Spleen (tissue), 7 donors: ENCODE measurements at regions not wholly inside any gene's neighbourhood (a gene's known extent, or its start where the extent isn't known, plus 50 kb on each side); places are given as distances from the start of the nearest gene placed in this dataset.

Experiments
- CTCF ChIP-seq, 11 experiments: fragments of 200-600 bp in 7 of 11; fragments of 450-650 bp in 4 of 11; sonication (generic) in 4 of 11; IDR thresholded peaks in 8 of 11; conservative IDR thresholded peaks in 3 of 11; 1 replicate in 7 of 11; 2 replicates in 4 of 11; pipeline versions ENCODE4 v1.4.0 to v1.8.0; 2016 to 2021; ENCODE audit warnings: antibody characterized with exemption in 11 of 11, inconsistent platforms in 4 of 11, mild to moderate bottlenecking in 1 of 11
- POLR2A ChIP-seq, 3 donors: fragments of 450-650 bp; IDR thresholded peaks; one replicate each; pipeline ENCODE4 v1.5.1; 2017; ENCODE audit warnings: antibody characterized with exemption in 3 of 3, mild to moderate bottlenecking in 1 of 3
- POLR2AphosphoS5 ChIP-seq, 3 donors: sonication (generic); formaldehyde crosslinking; IDR thresholded peaks; one replicate each; pipeline ENCODE4 v1.5.1; 2017; ENCODE audit warnings: antibody characterized with exemption in 3 of 3
- donor health status: DM: no; HTN: no; CAD: no; lungs with moderate emphysema.
- donor health status: DM: no; HTN: no; CAD: no.
- donor health status: DM: no; HTN: no; CAD: no.

DNA sequence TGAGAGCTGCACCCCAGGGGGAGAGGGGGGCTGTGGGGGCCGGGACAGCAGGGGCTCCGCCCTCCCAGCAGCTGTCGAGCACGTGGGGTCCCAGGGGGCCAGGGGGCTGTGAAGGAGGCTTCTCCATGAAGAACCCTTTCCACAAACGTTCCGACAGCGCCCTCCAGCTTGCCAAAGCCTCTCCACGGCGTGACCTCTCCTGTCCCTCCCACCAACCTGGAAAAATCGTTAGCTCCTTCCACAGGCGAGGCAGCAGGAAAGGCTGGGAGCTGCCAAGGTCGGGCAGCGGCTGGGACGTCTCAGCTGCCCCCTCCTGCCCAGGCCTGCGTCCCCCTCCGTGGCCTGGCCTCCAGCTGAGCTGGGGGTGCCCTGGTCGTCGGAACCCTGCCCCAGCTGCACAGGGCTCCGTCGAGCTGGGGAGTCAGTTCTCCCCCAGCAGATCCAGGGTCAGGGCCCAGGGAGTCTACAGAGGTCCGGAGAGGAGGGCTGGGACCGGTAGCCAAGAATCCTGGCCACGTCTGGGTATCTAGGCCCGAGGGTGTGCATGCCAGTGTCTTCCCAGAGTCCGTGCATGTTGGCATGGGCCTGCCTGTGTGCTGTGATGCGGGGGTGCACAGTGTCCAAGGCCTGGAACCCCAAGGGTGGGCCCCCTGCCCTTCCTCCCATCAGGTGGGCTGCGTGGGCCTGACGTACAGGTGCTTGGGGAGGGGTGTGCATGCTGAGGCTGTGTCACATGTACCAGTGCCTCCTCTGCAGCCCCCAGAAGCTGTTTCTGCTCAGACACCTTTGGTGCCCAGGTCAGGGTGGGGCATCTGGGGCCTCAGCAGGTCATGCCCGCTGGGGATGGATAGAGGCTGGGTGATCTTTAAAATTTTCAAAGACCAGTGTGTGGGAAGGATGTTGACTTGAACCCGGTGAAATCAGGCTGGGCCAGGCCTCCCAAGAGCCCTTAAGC, 66.5 kb downstream of the UNCX start:
- TF ChIP-seq CTCF (IDR thresholded peaks at IDR 0.05 in 8 of 11, conservative IDR thresholded peaks at IDR 0.05 in 3 of 11) (no peak), POLR2A (IDR thresholded peaks at IDR 0.05) (no peak), POLR2AphosphoS5 (IDR thresholded peaks at IDR 0.05) (no peak)
